ENCODE measurements at regions not wholly inside any gene's neighbourhood (a gene's known extent, or its start where the extent isn't known, plus 50 kb on each side); places are given as distances from the start of the nearest gene placed in this dataset.

- Mint-ChIP-seq H3K4me1 (ENCODE audit: low read depth, unreplicated experiment) (no peaks in the 10 kb centered on the region), H3K9me3 (ENCODE audit: low read depth, unreplicated experiment) (no peaks in the 10 kb centered on the region), H3K27ac (ENCODE audit: unreplicated experiment) (no peak overlapping the region), H3K36me3 (ENCODE audit: insufficient read depth, unreplicated experiment) (no peaks in the 10 kb centered on the region), H3K27me3 (ENCODE audit: unreplicated experiment) (no peaks in the 10 kb centered on the region), H3K4me3 (ENCODE audit: low read depth, unreplicated experiment) (no peak overlapping the region)
- CTCF ChIA-PET: no interaction called here
- TF ChIP-seq CTCF (IDR thresholded peaks at IDR 0.05; ENCODE audit: unreplicated experiment): no peak
- intact Hi-C loops (cut with micrococcal nuclease; ENCODE audit: unreplicated experiment): no loop called here
- no TSS peak for BruUV-seq (replicated peaks)
- no peak for DNase-seq
These were observed 169.5 kb upstream of the EGLN3 start for GRCh38 chr14:34120185-34120977.

DNA sequence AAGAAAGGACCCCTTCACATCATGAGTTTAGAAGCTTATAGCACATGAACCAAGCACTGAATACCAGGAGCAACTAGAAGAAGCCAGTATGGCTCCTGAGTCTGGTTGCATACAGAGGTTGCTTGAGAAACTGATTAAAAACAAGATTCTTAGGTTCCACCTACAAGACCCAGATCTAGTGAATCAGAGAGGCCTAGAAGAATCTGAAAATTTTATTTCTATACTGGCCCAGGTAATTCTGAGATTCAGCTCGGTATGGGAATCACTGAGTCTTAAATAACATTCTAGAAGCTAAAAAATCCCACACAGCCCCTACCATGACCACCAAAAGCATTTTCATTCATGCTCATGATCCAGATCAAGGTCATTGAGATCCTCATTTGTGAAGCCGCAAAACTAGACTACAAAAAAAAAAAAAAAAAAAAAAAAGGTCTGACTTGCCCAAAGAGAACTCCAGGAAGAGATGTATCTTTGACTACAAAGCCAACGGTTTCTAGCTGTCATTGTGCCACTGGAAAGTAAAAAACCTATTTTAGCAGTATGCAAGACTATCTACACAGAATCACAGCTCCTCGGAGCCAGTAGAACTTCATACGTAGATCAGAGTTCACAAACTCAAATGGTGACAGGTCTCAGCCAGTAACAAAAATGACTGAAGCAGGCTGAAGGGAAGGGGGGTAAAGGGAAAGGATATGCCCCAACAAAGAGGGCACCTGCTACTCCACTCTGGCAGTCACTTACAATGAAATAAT lies 168.4 kb upstream of the EGLN3 start:
- no peaks in the 10 kb centered on the region for H3K4me1 Mint-ChIP-seq (ENCODE audit: low read depth, unreplicated experiment)
- H3K36me3 Mint-ChIP-seq (ENCODE audit: insufficient read depth, unreplicated experiment): no peaks in the 10 kb centered on the region
- no peak for TF ChIP-seq CTCF (IDR thresholded peaks at IDR 0.05; ENCODE audit: unreplicated experiment)
- intact Hi-C loops (cut with micrococcal nuclease; ENCODE audit: unreplicated experiment): no loop called here
- CTCF ChIA-PET: no interaction called here
- no TSS peak for BruUV-seq (replicated peaks)
- no peak for DNase-seq
- no peak overlapping the region for H3K4me3 Mint-ChIP-seq (ENCODE audit: low read depth, unreplicated experiment)
- no peak overlapping the region for H3K27ac Mint-ChIP-seq (ENCODE audit: unreplicated experiment)
- H3K9me3 Mint-ChIP-seq (ENCODE audit: low read depth, unreplicated experiment): no peaks in the 10 kb centered on the region
- no peaks in the 10 kb centered on the region for H3K27me3 Mint-ChIP-seq (ENCODE audit: unreplicated experiment)

GRCh38 chr14:34113991-34114390 lies 163.1 kb upstream of the EGLN3 start:
- TF ChIP-seq CTCF (IDR thresholded peaks at IDR 0.05; ENCODE audit: unreplicated experiment): no peak
- intact Hi-C loops (cut with micrococcal nuclease; ENCODE audit: unreplicated experiment): loop anchor here (2.0 to 5.0 kb wide), 2 partner anchors 109 to 188 kb away; no protein-coding TSS in a partner anchor
- Mint-ChIP-seq H3K9me3 (ENCODE audit: low read depth, unreplicated experiment) (peaks cover 2% of the 10 kb centered on the region), H3K27me3 (ENCODE audit: unreplicated experiment) (no peaks in the 10 kb centered on the region), H3K4me1 (ENCODE audit: low read depth, unreplicated experiment) (peaks cover 38% of the 10 kb centered on the region), H3K36me3 (ENCODE audit: insufficient read depth, unreplicated experiment) (peaks cover 3% of the 10 kb centered on the region), H3K27ac (ENCODE audit: unreplicated experiment) (peak overlapping the region; percentile 79), H3K4me3 (ENCODE audit: low read depth, unreplicated experiment) (no peak overlapping the region)
- no peak for DNase-seq
- BruUV-seq (replicated peaks): no TSS peak
- CTCF ChIA-PET: interaction anchor here (1.0 to 2.7 kb wide), 3 partner anchors 10 to 19 kb away, joined by 3 to 12 read pairs (median 3); no protein-coding TSS in a partner anchor

DNA sequence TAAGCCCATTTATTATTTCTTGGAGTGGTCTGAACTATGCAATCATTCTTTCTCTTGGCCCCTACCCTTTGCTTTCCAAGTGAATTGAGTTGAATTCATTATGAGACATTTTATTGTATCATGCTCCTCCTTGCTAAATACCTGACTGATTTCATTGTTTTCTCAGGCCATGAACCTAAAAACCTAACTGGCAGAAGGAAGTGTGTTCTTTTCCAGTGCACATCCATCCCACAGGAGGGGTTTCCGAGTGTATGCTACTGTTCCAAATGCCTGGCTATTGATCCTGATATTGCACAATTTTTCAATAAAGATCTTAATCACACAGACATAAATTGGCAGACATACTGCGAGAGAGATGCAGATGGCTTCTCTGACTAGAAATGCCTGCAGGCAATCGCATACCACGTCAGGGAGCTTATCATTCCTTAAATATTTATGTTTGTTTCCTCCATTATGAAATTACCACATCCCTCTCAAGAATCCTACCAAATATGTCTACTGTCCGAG lies 162.2 kb upstream of the EGLN3 start:
- CTCF ChIA-PET: interaction anchor here (1.0 to 2.7 kb wide), 4 partner anchors 9 to 32 kb away, joined by 3 to 12 read pairs (median 3); no protein-coding TSS in a partner anchor
- H3K27ac Mint-ChIP-seq (ENCODE audit: unreplicated experiment): peak overlapping the region; percentile 79

More for the DNA sequence above, 162.2 kb upstream of the EGLN3 start:
- Mint-ChIP-seq H3K36me3 (ENCODE audit: insufficient read depth, unreplicated experiment) (peaks cover 5% of the 10 kb centered on the region), H3K4me1 (ENCODE audit: low read depth, unreplicated experiment) (peaks cover 38% of the 10 kb centered on the region), H3K4me3 (ENCODE audit: low read depth, unreplicated experiment) (no peak overlapping the region), H3K27me3 (ENCODE audit: unreplicated experiment) (no peaks in the 10 kb centered on the region), H3K9me3 (ENCODE audit: low read depth, unreplicated experiment) (peaks cover 2% of the 10 kb centered on the region)
- intact Hi-C loops (cut with micrococcal nuclease; ENCODE audit: unreplicated experiment): loop anchor here (2.0 to 5.0 kb wide), 2 partner anchors 110 to 189 kb away; no protein-coding TSS in a partner anchor
- TF ChIP-seq CTCF (IDR thresholded peaks at IDR 0.05; ENCODE audit: unreplicated experiment): no peak
- peak; percentile 37 for DNase-seq
- BruUV-seq (replicated peaks): no TSS peak

Data from Calu3 (cell line).